Peyer's patch (tissue), 4 donors: ENCODE measurements at regions not wholly inside any gene's neighbourhood (a gene's known extent, or its start where the extent isn't known, plus 50 kb on each side); places are given as distances from the start of the nearest gene placed in this dataset.

Experiments used
- DNase-seq, 3 donors: peaks; one replicate each; pipeline ENCODE4 v3.0.0-alpha.2; 2017 to 2019
- H3K27ac ChIP-seq, 4 donors: fragments of 200-600 bp; sonication (generic); one replicate each; pipeline ENCODE4 v1.5.1; 2016 to 2019
- H3K27me3 ChIP-seq, 2 donors: fragments of 200-600 bp; sonication (generic); one replicate each; pipeline ENCODE4 v1.5.1; 2019
- H3K36me3 ChIP-seq, 3 donors: fragments of 200-600 bp; sonication (generic); one replicate each; pipeline ENCODE4 v1.5.1; 2016 to 2019
- H3K4me1 ChIP-seq, 4 donors: fragments of 200-600 bp; sonication (generic); one replicate each; pipeline ENCODE4 v1.5.1; 2016 to 2019
- H3K4me3 ChIP-seq, 4 donors: fragments of 200-600 bp; sonication (generic); 1 replicate in 3 of 4; 2 replicates in 1 of 4; pipeline ENCODE4 v1.5.1; 2016 to 2019; ENCODE audit warnings: mild to moderate bottlenecking in 1 of 4
- H3K9me3 ChIP-seq, 4 donors: fragments of 200-600 bp; sonication (generic); one replicate each; pipeline ENCODE4 v1.5.1; 2016 to 2019; ENCODE audit warnings: mild to moderate bottlenecking in 1 of 4
- POLR2A ChIP-seq, 2 donors: fragments of 450-650 bp; IDR thresholded peaks; one replicate each; pipeline ENCODE4 v1.5.1; 2017; ENCODE audit warnings: antibody characterized with exemption in 2 of 2, mild to moderate bottlenecking in 2 of 2, moderate library complexity in 2 of 2
- TF ChIP-seq, protein P1 (sequence below), 6 experiments: fragments of 450-650 bp in 4 of 6; fragments of 200-600 bp in 2 of 6; sonication (generic) in 1 of 6; IDR thresholded peaks; one replicate each; pipeline ENCODE4 v1.5.1; 2017 to 2019; ENCODE audit warnings: antibody characterized with exemption in 6 of 6, mild to moderate bottlenecking in 3 of 6, moderate library complexity in 1 of 6

- DNase-seq, result no peak
- no peaks in the 10 kb centered on the region for H3K27me3 ChIP-seq
- no peaks in the 10 kb centered on the region for H3K36me3 ChIP-seq
- H3K4me3 ChIP-seq, result no peak overlapping the region
- H3K9me3 ChIP-seq, result no peaks in the 10 kb centered on the region
- no peak for TF ChIP-seq POLR2A (IDR thresholded peaks at IDR 0.05)
- TF ChIP-seq, protein P1, sequence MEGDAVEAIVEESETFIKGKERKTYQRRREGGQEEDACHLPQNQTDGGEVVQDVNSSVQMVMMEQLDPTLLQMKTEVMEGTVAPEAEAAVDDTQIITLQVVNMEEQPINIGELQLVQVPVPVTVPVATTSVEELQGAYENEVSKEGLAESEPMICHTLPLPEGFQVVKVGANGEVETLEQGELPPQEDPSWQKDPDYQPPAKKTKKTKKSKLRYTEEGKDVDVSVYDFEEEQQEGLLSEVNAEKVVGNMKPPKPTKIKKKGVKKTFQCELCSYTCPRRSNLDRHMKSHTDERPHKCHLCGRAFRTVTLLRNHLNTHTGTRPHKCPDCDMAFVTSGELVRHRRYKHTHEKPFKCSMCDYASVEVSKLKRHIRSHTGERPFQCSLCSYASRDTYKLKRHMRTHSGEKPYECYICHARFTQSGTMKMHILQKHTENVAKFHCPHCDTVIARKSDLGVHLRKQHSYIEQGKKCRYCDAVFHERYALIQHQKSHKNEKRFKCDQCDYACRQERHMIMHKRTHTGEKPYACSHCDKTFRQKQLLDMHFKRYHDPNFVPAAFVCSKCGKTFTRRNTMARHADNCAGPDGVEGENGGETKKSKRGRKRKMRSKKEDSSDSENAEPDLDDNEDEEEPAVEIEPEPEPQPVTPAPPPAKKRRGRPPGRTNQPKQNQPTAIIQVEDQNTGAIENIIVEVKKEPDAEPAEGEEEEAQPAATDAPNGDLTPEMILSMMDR (IDR thresholded peaks at IDR 0.05), result no peak
- H3K4me1 ChIP-seq, result no peaks in the 10 kb centered on the region
- H3K27ac ChIP-seq, result no peak overlapping the region
These were observed 145.0 kb upstream of the AADAT start for GRCh38 chr4:170234800-170235199.

DNA sequence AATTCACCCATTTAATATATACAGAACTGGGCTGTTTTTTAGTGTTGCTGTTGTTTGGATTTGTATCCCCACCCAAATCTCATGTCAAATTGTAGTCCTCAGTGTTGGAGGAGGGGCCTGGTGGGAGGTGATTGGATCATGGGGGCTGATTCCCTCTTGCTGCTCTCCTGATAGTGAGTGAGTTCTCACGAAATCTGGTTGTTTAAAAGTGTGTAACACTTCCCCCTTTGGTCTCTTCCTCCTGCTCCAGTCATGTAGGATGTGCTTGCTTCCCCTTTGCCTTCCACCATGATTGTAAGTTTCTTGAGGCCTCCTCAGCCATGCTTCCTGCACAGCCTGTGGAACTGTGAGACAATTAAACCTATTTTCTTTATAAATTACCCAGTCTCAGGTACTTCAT, 141.6 kb upstream of the AADAT start:
- H3K27ac ChIP-seq, result no peak overlapping the region
- no peak for DNase-seq
- no peaks in the 10 kb centered on the region for H3K9me3 ChIP-seq
- TF ChIP-seq, protein P1 (IDR thresholded peaks at IDR 0.05), result no peak
- no peak for TF ChIP-seq POLR2A (IDR thresholded peaks at IDR 0.05)
- H3K4me3 ChIP-seq, result no peak overlapping the region
- H3K27me3 ChIP-seq, result no peaks in the 10 kb centered on the region
- no peaks in the 10 kb centered on the region for H3K4me1 ChIP-seq
- no peaks in the 10 kb centered on the region for H3K36me3 ChIP-seq

DNA sequence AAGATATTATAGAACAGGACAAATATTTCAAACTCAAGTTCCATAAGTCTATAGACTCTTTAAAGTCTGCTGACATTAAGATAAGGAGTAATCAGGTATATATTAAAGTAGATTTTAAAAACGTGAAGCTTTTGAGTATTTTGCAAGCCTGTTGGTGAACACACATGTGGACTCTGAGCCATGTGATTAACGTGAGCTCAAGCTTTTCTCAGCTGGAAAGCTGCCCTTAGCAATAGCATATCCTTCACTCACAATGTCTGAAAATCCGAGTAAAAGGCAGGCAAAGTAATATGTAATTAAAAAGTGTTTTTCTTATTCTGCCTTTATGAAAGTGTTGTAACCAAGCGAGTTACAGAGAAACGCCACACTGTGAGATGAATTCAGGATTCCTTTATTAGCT, 140.5 kb upstream of the AADAT start:
- no peaks in the 10 kb centered on the region for H3K4me1 ChIP-seq

DNA sequence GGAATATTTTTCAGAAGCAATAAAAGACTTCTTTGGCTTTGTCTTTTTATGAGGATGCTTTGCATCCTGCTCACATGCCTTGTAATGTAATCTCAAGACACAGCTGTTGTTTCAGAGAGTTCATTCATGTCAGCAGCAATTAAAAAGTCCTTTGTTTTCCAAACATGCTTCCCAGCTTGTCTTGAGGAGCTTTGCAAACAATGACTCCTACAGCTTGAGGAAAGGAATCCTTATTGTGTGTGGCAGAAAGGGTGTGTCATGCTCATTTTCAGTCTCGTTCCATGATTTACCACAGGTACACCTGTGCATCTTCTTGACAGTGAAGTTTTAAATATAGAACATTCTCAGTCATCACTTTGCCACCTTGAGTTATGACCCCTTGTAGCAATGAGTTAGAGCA, 139.2 kb upstream of the AADAT start:
- DNase-seq, result no peak
- no peaks in the 10 kb centered on the region for H3K36me3 ChIP-seq
- H3K4me1 ChIP-seq, result no peaks in the 10 kb centered on the region
- no peak for TF ChIP-seq POLR2A (IDR thresholded peaks at IDR 0.05)
- TF ChIP-seq, protein P1 (IDR thresholded peaks at IDR 0.05), result no peak
- no peak overlapping the region for H3K27ac ChIP-seq
- H3K27me3 ChIP-seq, result no peaks in the 10 kb centered on the region
- H3K9me3 ChIP-seq, result no peaks in the 10 kb centered on the region
- no peak overlapping the region for H3K4me3 ChIP-seq

More for the DNA sequence above, 140.5 kb upstream of the AADAT start:
- TF ChIP-seq, protein P1 (IDR thresholded peaks at IDR 0.05), result no peak
- TF ChIP-seq POLR2A (IDR thresholded peaks at IDR 0.05), result no peak
- no peaks in the 10 kb centered on the region for H3K9me3 ChIP-seq
- H3K4me3 ChIP-seq, result no peak overlapping the region
- no peak for DNase-seq
- H3K27me3 ChIP-seq, result no peaks in the 10 kb centered on the region
- H3K27ac ChIP-seq, result no peak overlapping the region
- no peaks in the 10 kb centered on the region for H3K36me3 ChIP-seq

GRCh38 chr4:170227928-170228327, 138.2 kb upstream of the AADAT start:
- Histone ChIP-seq H3K27me3 (no peaks in the 10 kb centered on the region), H3K36me3 (no peaks in the 10 kb centered on the region), H3K4me1 (no peaks in the 10 kb centered on the region), H3K27ac (no peak overlapping the region), H3K4me3 (no peak overlapping the region), H3K9me3 (no peaks in the 10 kb centered on the region)
- DNase-seq, result no peak
- TF ChIP-seq, protein P1 (IDR thresholded peaks at IDR 0.05), result no peak
- no peak for TF ChIP-seq POLR2A (IDR thresholded peaks at IDR 0.05)

GRCh38 chr4:170226288-170226687, 136.5 kb upstream of the AADAT start:
- Histone ChIP-seq H3K27ac (no peak overlapping the region), H3K4me3 (no peak overlapping the region)
- DNase-seq, result no peak

More at GRCh38 chr4:170226288-170226687, 136.5 kb upstream of the AADAT start:
- Histone ChIP-seq H3K9me3 (no peaks in the 10 kb centered on the region), H3K4me1 (no peaks in the 10 kb centered on the region), H3K27me3 (no peaks in the 10 kb centered on the region), H3K36me3 (no peaks in the 10 kb centered on the region)
- TF ChIP-seq POLR2A (IDR thresholded peaks at IDR 0.05), result no peak
- TF ChIP-seq, protein P1 (IDR thresholded peaks at IDR 0.05), result no peak
